Superior temporal gyrus (tissue), 1 donor: ENCODE measurements at regions not wholly inside any gene's neighbourhood (a gene's known extent, or its start where the extent isn't known, plus 50 kb on each side); places are given as distances from the start of the nearest gene placed in this dataset.
A peak's percentile ranks its signal among the peaks of the same experiment; 100 is the strongest.
"Not testable (repeated sequence)": the region's sequence is repeated elsewhere in the genome, so short reads cannot be mapped to it uniquely, and the experiment has no call there.

Experiments
- DNase-seq: peaks from one replicate; pipeline ENCODE4 v3.0.0-alpha.2; 2016; ENCODE audit errors: extremely low spot score

- no peak for DNase-seq
Observed at GRCh38 chr6:155939253-155939652, 483.6 kb upstream of the NOX3 start.

GRCh38 chr6:155936551-155936950 lies 480.9 kb upstream of the NOX3 start:
- DNase-seq = no peak

- DNase-seq = no peak
Observed at GRCh38 chr6:155936127-155936526, 480.5 kb upstream of the NOX3 start.

GRCh38 chr6:155916846-155917624 lies 461.4 kb upstream of the NOX3 start:
- no peak for DNase-seq

- no peak for DNase-seq
Observed at GRCh38 chr6:155915651-155916050, 460.0 kb upstream of the NOX3 start.

GRCh38 chr6:155913816-155914215 lies 458.2 kb upstream of the NOX3 start:
- DNase-seq = no peak

GRCh38 chr6:155909710-155910109 lies 454.1 kb upstream of the NOX3 start:
- DNase-seq = no peak

GRCh38 chr6:155895641-155896040 lies 440.0 kb upstream of the NOX3 start:
- no peak for DNase-seq

- no peak for DNase-seq
Observed at GRCh38 chr6:155894758-155895157, 439.1 kb upstream of the NOX3 start.

- no peak for DNase-seq
Observed at GRCh38 chr6:155894262-155894661, 438.6 kb upstream of the NOX3 start.

GRCh38 chr6:155890409-155890808 lies 434.8 kb upstream of the NOX3 start:
- no peak for DNase-seq

GRCh38 chr6:155889410-155889809 lies 433.8 kb upstream of the NOX3 start:
- DNase-seq = no peak

GRCh38 chr6:155887421-155887820 lies 431.8 kb upstream of the NOX3 start:
- no peak for DNase-seq

- DNase-seq = no peak
Observed at GRCh38 chr6:155883741-155884140, 428.1 kb upstream of the NOX3 start.

- no peak for DNase-seq
Observed at GRCh38 chr6:155883334-155883731, 427.7 kb upstream of the NOX3 start.

- DNase-seq = peak; percentile 9
Observed at GRCh38 chr6:155882527-155883333, 427.1 kb upstream of the NOX3 start.

GRCh38 chr6:155881826-155882526 lies 426.3 kb upstream of the NOX3 start:
- no peak for DNase-seq

GRCh38 chr6:155880900-155881299 lies 425.3 kb upstream of the NOX3 start:
- no peak for DNase-seq

GRCh38 chr6:155872961-155873360 lies 417.3 kb upstream of the NOX3 start:
- no peak for DNase-seq

GRCh38 chr6:155867682-155868081 lies 412.0 kb upstream of the NOX3 start:
- no peak for DNase-seq

GRCh38 chr6:155866676-155867390 lies 411.2 kb upstream of the NOX3 start:
- DNase-seq = not testable (repeated sequence)

GRCh38 chr6:155861821-155862220 lies 406.2 kb upstream of the NOX3 start:
- no peak for DNase-seq
